Heart left ventricle (tissue), 16 donors: ENCODE measurements at regions not wholly inside any gene's neighbourhood (a gene's known extent, or its start where the extent isn't known, plus 50 kb on each side); places are given as distances from the start of the nearest gene placed in this dataset.
A peak's percentile ranks its signal among the peaks of the same experiment; 100 is the strongest.

Source experiments
- ATAC-seq, 4 donors: fragments of 200-7000 bp; cut with Tn5 transposase; one replicate each; pipeline ENCODE4 v1.9.1; 2020 to 2022; ENCODE audit warnings: moderate library complexity in 4 of 4, mild to moderate bottlenecking in 3 of 4, moderate number of reproducible peaks in 1 of 4
- DNase-seq, 5 donors: peaks; one replicate each; pipeline ENCODE4 v3.0.0-alpha.2; 2020
- H3K27ac ChIP-seq, 12 donors: fragments of 200-600 bp; sonication (generic) in 4 of 12; one replicate each; pipeline versions ENCODE4 v1.5.0 to v1.8.0; 2016 to 2022; ENCODE audit warnings: mild to moderate bottlenecking in 2 of 12
- H3K27me3 ChIP-seq, 9 donors: fragments of 200-600 bp; sonication (generic) in 2 of 9; one replicate each; pipeline versions ENCODE4 v1.5.1 to v1.8.0; 2016 to 2022; ENCODE audit warnings: mild to moderate bottlenecking in 3 of 9
- H3K36me3 ChIP-seq, 9 donors: fragments of 200-600 bp; sonication (generic) in 2 of 9; one replicate each; pipeline versions ENCODE4 v1.5.0 to v1.8.0; 2018 to 2022; ENCODE audit warnings: mild to moderate bottlenecking in 2 of 9
- H3K4me1 ChIP-seq, 12 donors: fragments of 200-600 bp; sonication (generic) in 4 of 12; one replicate each; pipeline versions ENCODE4 v1.5.0 to v1.8.0; 2016 to 2022; ENCODE audit warnings: mild to moderate bottlenecking in 3 of 12
- H3K4me3 ChIP-seq, 12 donors: fragments of 200-600 bp; sonication (generic) in 4 of 12; one replicate each; pipeline versions ENCODE4 v1.5.0 to v1.8.0; 2017 to 2022; ENCODE audit warnings: mild to moderate bottlenecking in 9 of 12, moderate library complexity in 4 of 12
- H3K9me3 ChIP-seq, 12 donors: fragments of 200-600 bp; sonication (generic) in 4 of 12; one replicate each; pipeline versions ENCODE4 v1.5.0 to v1.8.0; 2016 to 2022; ENCODE audit warnings: mild to moderate bottlenecking in 1 of 12
- CTCF ChIP-seq, 12 donors: fragments of 200-600 bp; sonication (generic) in 4 of 12; IDR thresholded peaks; one replicate each; pipeline versions ENCODE4 v1.5.0 to v1.8.0; 2018 to 2022; ENCODE audit warnings: antibody characterized with exemption in 12 of 12, mild to moderate bottlenecking in 5 of 12
- POLR2A ChIP-seq, 2 donors: fragments of 450-650 bp; IDR thresholded peaks; one replicate each; pipeline ENCODE4 v1.6.1; 2017; ENCODE audit warnings: antibody characterized with exemption in 2 of 2, mild to moderate bottlenecking in 2 of 2, moderate library complexity in 2 of 2
- WGBS, 4 donors: extraction: QIAGEN DNeasy Blood & Tissue Kit in 2 of 4; methylation state at CpG; one replicate each; pipeline versions ENCODE4 v1.1.5 to v1.1.7; 2013 to 2018; 5-methylcytosine and 5-hydroxymethylcytosine counted together
- intact Hi-C, 10 donors: fragments of 100-400 bp; cut with DNase I; formaldehyde crosslinking; loops; one replicate each; pipeline versions ENCODE4 v1.11.1 to v1.14.2; 2022
- donor health status: ischemic (EF 13 %, LVEDD 7.1; RV severe dilation, severe dysfunction).
- donor health status: healthy with polysubstance abuse.
- donor health status: DM: no; HTN: yes; CAD: no.
- donor health status: DM: no; HTN: no; CAD: no.
- donor health status: ischemic (EF 25% LVEDD 6.9; RV normal size, moderate dysfunction).
- donor health status: ischemic (EF 25% LVEDD 5.7; RV mildly dilated, moderate dysfunction).
- donor health status: healthy.
- donor health status: DM: yes; HTN: yes; CAD: no.
- donor health status: ischemic (EF 35%, LVEDD 5.7; RV mildly dilated, moderate dysfunction).
- donor health status: nonischemic (EF 11% LVEDD 7.7; RV severe dilation, severe dysfunction).
- donor health status: DM: yes; HTN: yes; CAD: no.
- donor health status: PGD.
- donor health status: ischemic (EF 29% LVEDD 5.4; RV normal size, mild dysfunction).
- donor health status: nonischemic (EF 23%, LVEDD 6.1; RV moderate dilation, normal function).

- Histone ChIP-seq H3K27ac (peak overlapping the region in 2 of 12 donors; percentile 17 to 43), H3K36me3 (no peaks in the 10 kb centered on the region), H3K9me3 (no peaks in the 10 kb centered on the region), H3K4me3 (no peak overlapping the region), H3K4me1 (peaks cover 0 to 29% (median 12%) of the 10 kb centered on the region in 12 donors), H3K27me3 (peaks cover 0 to 8% (median 0%) of the 10 kb centered on the region in 9 donors)
- ATAC-seq (peak; percentile 44 to 71 (median 70)), DNase-seq (peak; percentile 63 to 82 (median 74))
- WGBS, 4 donors = 53 to 64% (median 55%) methylated on average over 8 to 10 of the region's 10 CpGs
- intact Hi-C loops = loop anchor here in 1 of 10 donors (10.0 kb wide), 1 partner anchor 211 kb away; the partner anchor contains the start of gene GADD45G
- TF ChIP-seq CTCF (IDR thresholded peaks at IDR 0.05) (no peak), POLR2A (IDR thresholded peaks at IDR 0.05) (no peak)
Measured at GRCh38 chr9:89815903-89816573, 211.2 kb downstream of the GADD45G start.

- Histone ChIP-seq H3K9me3 (no peaks in the 10 kb centered on the region), H3K27ac (peak overlapping the region in 3 of 12 donors; percentile 13 to 46 (median 43)), H3K27me3 (peaks cover 0 to 8% (median 0%) of the 10 kb centered on the region in 9 donors), H3K4me1 (peaks cover 0 to 29% (median 12%) of the 10 kb centered on the region in 12 donors), H3K36me3 (no peaks in the 10 kb centered on the region), H3K4me3 (no peak overlapping the region)
- TF ChIP-seq CTCF (IDR thresholded peaks at IDR 0.05) (no peak), POLR2A (IDR thresholded peaks at IDR 0.05) (no peak)
- WGBS, 4 donors = 44 to 57% (median 52%) methylated on average over 13 of the region's 13 CpGs
- intact Hi-C loops = loop anchor here in 1 of 10 donors (10.0 kb wide), 1 partner anchor 213 kb away; the partner anchor contains the start of gene GADD45G
- ATAC-seq (peak in 2 of 4 donors; percentile 31 to 37), DNase-seq (no peak)
Measured at GRCh38 chr9:89817151-89817950, 212.5 kb downstream of the GADD45G start.

- TF ChIP-seq POLR2A (IDR thresholded peaks at IDR 0.05) (no peak), CTCF (IDR thresholded peaks at IDR 0.05) (no peak)
- Histone ChIP-seq H3K9me3 (no peaks in the 10 kb centered on the region), H3K36me3 (no peaks in the 10 kb centered on the region), H3K4me1 (peaks cover 0 to 24% (median 12%) of the 10 kb centered on the region in 12 donors), H3K27me3 (no peaks in the 10 kb centered on the region), H3K27ac (no peak overlapping the region), H3K4me3 (no peak overlapping the region)
- ATAC-seq = no peak
- intact Hi-C loops = no loop called here
- DNase-seq = no peak
- WGBS, 4 donors = 91 to 97% (median 96%) methylated on average over 2 of the region's 2 CpGs
Measured at GRCh38 chr9:89820337-89820736, 215.5 kb downstream of the GADD45G start.

GRCh38 chr9:89821081-89821480, 216.3 kb downstream of the GADD45G start:
- no peak overlapping the region for H3K4me3 ChIP-seq
- DNase-seq (no peak), ATAC-seq (no peak)
- no peaks in the 10 kb centered on the region for H3K9me3 ChIP-seq
- no peaks in the 10 kb centered on the region for H3K36me3 ChIP-seq
- no peak for TF ChIP-seq CTCF (IDR thresholded peaks at IDR 0.05)
- TF ChIP-seq POLR2A (IDR thresholded peaks at IDR 0.05) = no peak
- WGBS, 4 donors = 71 to 79% (median 75%) methylated on average over 7 of the region's 7 CpGs
- H3K27ac ChIP-seq = no peak overlapping the region
- intact Hi-C loops = no loop called here
- no peaks in the 10 kb centered on the region for H3K27me3 ChIP-seq
- H3K4me1 ChIP-seq = peaks cover 0 to 21% (median 7%) of the 10 kb centered on the region in 12 donors
